Activated CD8-positive, alpha-beta T cell treated with anti-CD3 and anti-CD28 coated beads for 36 hours (primary cell): ENCODE measurements at regions not wholly inside any gene's neighbourhood (a gene's known extent, or its start where the extent isn't known, plus 50 kb on each side); places are given as distances from the start of the nearest gene placed in this dataset.

ENCODE experiments used
- ATAC-seq: fragments of 200-7000 bp; cut with Tn5 transposase; one replicate; pipeline ENCODE4 v1.10.0; 2021; ENCODE audit warnings: mild to moderate bottlenecking, moderate library complexity
- CTCF ChIA-PET: fragments of 350-600 bp; sonication (Branson Sonifier 250); formaldehyde crosslinking; loops from one replicate; lab custom pipeline; 2021; ENCODE audit warnings: antibody characterized with exemption; lab: Charles Lee
- POLR2A ChIA-PET: fragments of 350-600 bp; sonication (Branson Sonifier 250); formaldehyde crosslinking; loops from one replicate; lab custom pipeline; 2021; ENCODE audit warnings: antibody characterized with exemption; lab: Charles Lee
- DNase-seq: peaks from one replicate; pipeline ENCODE4 v3.0.0-alpha.2; 2020
- H3K27ac Mint-ChIP-seq: one replicate; pipeline ENCODE4 v1.8.0; 2021; ENCODE audit warnings: mild to moderate bottlenecking, mixed read lengths
- H3K27me3 Mint-ChIP-seq: one replicate; pipeline ENCODE4 v1.8.0; 2021; ENCODE audit warnings: mixed read lengths
- H3K36me3 Mint-ChIP-seq: one replicate; pipeline ENCODE4 v1.8.0; 2021; ENCODE audit warnings: low read depth, mixed read lengths
- H3K4me1 Mint-ChIP-seq: one replicate; pipeline ENCODE4 v1.8.0; 2021; ENCODE audit warnings: low read depth, mixed read lengths
- H3K4me3 Mint-ChIP-seq: one replicate; pipeline ENCODE4 v1.8.0; 2021; ENCODE audit warnings: mild to moderate bottlenecking, moderate library complexity, mixed read lengths
- H3K9me3 Mint-ChIP-seq: one replicate; pipeline ENCODE4 v1.8.0; 2021; ENCODE audit warnings: mixed read lengths
- intact Hi-C: fragments of 100-400 bp; cut with micrococcal nuclease; formaldehyde crosslinking; loops from one replicate; pipeline ENCODE4 v1.10.0; 2022
- TF ChIP-seq, protein P1 (sequence below): fragments of 200-600 bp; IDR thresholded peaks from one replicate; pipeline ENCODE4 v1.8.0; 2022; ENCODE audit warnings: antibody characterized with exemption, mild to moderate bottlenecking

DNA sequence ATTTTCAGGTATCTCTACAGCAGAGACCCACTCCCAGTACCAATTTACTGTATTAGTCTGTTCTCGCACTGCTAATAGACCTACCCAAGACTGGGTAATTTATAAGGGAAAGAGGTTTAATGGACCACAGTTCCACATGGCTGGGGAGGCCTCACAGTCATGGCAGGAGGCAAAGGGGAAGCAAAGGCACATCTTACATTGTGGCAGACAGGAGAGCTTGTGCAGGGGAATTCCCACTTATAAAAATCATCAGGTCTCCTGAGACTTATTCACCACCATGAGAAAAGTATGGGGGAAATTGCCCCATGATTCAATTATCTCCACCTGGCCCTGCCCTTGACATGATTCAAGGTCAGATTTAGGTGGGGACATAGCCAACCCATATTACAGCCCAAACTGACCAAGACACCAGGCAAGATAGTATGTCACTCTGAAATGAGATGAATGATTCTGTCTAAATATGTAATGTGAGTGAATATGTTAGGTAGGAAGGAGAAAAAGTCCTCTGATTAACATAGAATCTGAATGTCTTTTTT, 182.5 kb upstream of the CDH12 start:
- DNase-seq: no peak
- CTCF ChIA-PET: no interaction called here
- TF ChIP-seq, protein P1, sequence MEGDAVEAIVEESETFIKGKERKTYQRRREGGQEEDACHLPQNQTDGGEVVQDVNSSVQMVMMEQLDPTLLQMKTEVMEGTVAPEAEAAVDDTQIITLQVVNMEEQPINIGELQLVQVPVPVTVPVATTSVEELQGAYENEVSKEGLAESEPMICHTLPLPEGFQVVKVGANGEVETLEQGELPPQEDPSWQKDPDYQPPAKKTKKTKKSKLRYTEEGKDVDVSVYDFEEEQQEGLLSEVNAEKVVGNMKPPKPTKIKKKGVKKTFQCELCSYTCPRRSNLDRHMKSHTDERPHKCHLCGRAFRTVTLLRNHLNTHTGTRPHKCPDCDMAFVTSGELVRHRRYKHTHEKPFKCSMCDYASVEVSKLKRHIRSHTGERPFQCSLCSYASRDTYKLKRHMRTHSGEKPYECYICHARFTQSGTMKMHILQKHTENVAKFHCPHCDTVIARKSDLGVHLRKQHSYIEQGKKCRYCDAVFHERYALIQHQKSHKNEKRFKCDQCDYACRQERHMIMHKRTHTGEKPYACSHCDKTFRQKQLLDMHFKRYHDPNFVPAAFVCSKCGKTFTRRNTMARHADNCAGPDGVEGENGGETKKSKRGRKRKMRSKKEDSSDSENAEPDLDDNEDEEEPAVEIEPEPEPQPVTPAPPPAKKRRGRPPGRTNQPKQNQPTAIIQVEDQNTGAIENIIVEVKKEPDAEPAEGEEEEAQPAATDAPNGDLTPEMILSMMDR: no peak
- no peaks in the 10 kb centered on the region for H3K4me1 Mint-ChIP-seq
- POLR2A ChIA-PET: no interaction called here
- ATAC-seq: no peak
- intact Hi-C loops: no loop called here
- no peaks in the 10 kb centered on the region for H3K36me3 Mint-ChIP-seq
- peaks cover 4% of the 10 kb centered on the region for H3K9me3 Mint-ChIP-seq
- no peak overlapping the region for H3K4me3 Mint-ChIP-seq
- H3K27me3 Mint-ChIP-seq: no peaks in the 10 kb centered on the region
- H3K27ac Mint-ChIP-seq: no peak overlapping the region

DNA sequence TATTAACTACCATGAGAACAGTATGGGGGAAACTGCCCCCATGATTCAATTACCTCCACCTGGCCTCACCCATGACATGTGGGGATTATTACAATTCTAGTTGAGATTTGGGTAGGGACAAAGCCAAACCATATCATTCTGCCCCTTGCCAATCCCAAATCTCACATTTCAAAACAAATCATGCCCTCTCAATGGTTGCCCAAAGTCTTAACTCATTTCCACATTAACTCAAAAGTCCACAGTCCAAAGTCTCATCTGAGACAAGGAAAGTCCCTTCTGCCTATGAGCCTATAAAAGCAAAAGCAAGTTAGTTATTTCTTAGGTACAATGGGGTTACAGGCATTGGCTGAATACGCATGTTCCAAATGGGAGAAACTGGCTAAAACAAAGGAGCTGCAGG, 180.7 kb upstream of the CDH12 start:
- Mint-ChIP-seq H3K4me3 (no peak overlapping the region), H3K36me3 (no peaks in the 10 kb centered on the region), H3K27ac (no peak overlapping the region), H3K9me3 (peaks cover 3% of the 10 kb centered on the region), H3K4me1 (no peaks in the 10 kb centered on the region), H3K27me3 (no peaks in the 10 kb centered on the region)
- TF ChIP-seq, protein P1: no peak
- intact Hi-C loops: no loop called here
- no peak for ATAC-seq
- no peak for DNase-seq
- CTCF ChIA-PET: no interaction called here
- POLR2A ChIA-PET: no interaction called here

DNA sequence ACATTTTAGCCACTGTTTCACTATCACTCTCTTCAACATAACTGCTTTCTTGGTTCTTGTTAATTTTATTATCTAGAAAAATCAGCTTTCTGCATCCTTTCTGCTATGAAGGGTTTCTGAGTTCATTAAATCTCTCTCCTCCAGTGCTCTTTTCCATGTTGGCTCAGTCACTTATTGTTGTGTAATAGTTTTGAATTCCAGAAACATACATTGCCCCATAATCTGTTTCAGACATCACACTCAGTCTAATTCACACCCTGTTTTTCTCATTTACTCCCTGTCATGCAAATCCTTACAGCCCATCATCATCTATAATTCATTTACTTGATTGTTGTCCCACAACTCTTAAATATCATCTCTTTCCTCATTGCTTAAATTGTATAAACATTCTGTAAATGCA, 176.1 kb upstream of the CDH12 start:
- POLR2A ChIA-PET: no interaction called here

DNA sequence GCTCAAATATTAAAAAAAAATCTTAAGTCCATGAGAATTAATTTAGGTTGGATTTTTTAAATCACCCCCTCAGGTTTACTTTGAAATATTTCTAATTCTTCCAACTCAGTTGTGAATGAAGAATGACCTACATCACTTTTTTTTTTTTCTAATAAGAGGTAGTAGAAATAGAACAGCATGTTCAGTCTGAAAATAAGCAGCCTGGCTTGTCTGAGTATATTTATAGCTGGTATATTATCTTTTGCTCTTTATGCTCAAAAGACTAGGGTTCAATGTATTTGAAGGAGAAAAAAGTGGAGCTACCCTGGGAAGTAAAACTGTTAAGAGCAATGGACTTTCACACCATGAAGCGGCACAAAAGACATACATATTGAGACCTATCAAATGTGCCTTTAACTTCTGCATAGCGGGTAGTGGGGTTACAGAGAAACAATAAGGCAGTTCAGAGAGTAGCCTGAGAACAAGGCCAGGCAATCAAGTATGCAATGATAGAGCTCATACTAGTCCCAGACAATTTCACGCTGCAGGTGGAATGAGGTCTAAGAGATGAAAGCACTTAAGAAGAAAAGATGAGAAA, 175.4 kb upstream of the CDH12 start:
- CTCF ChIA-PET: interaction anchor here (0.6 kb wide), 1 partner anchor 175 kb away, joined by 3 read pairs; no protein-coding TSS in a partner anchor
- intact Hi-C loops: no loop called here
- no peaks in the 10 kb centered on the region for H3K27me3 Mint-ChIP-seq
- TF ChIP-seq, protein P1: no peak
- H3K9me3 Mint-ChIP-seq: peaks cover 5% of the 10 kb centered on the region
- no peak overlapping the region for H3K27ac Mint-ChIP-seq
- POLR2A ChIA-PET: interaction anchor here (0.7 kb wide), 1 partner anchor 25 kb away, joined by 4 read pairs; no protein-coding TSS in a partner anchor
- H3K4me3 Mint-ChIP-seq: no peak overlapping the region
- ATAC-seq (no peak), DNase-seq (no peak)
- H3K4me1 Mint-ChIP-seq: no peaks in the 10 kb centered on the region
- H3K36me3 Mint-ChIP-seq: no peaks in the 10 kb centered on the region

More for the DNA sequence above, 176.1 kb upstream of the CDH12 start:
- DNase-seq: no peak
- CTCF ChIA-PET: no interaction called here
- TF ChIP-seq, protein P1: no peak
- Mint-ChIP-seq H3K9me3 (peaks cover 2% of the 10 kb centered on the region), H3K4me1 (no peaks in the 10 kb centered on the region), H3K36me3 (no peaks in the 10 kb centered on the region), H3K4me3 (no peak overlapping the region), H3K27ac (no peak overlapping the region), H3K27me3 (no peaks in the 10 kb centered on the region)
- no peak for ATAC-seq
- intact Hi-C loops: no loop called here

GRCh38 chr5:23027830-23028229, 174.7 kb upstream of the CDH12 start:
- CTCF ChIA-PET: interaction anchor here (0.6 kb wide), 1 partner anchor 175 kb away, joined by 3 read pairs; no protein-coding TSS in a partner anchor
- Mint-ChIP-seq H3K9me3 (peaks cover 5% of the 10 kb centered on the region), H3K27me3 (no peaks in the 10 kb centered on the region), H3K27ac (no peak overlapping the region), H3K4me1 (no peaks in the 10 kb centered on the region), H3K36me3 (no peaks in the 10 kb centered on the region), H3K4me3 (no peak overlapping the region)
- TF ChIP-seq, protein P1: no peak
- intact Hi-C loops: no loop called here
- no peak for DNase-seq
- no peak for ATAC-seq
- POLR2A ChIA-PET: interaction anchor here (0.7 kb wide), 1 partner anchor 24 kb away, joined by 4 read pairs; no protein-coding TSS in a partner anchor
